OCI-LY1 (cell line): ENCODE measurements at regions not wholly inside any gene's neighbourhood (a gene's known extent, or its start where the extent isn't known, plus 50 kb on each side); places are given as distances from the start of the nearest gene placed in this dataset.

Experiments
- H2AFZ ChIP-seq: fragments of 200-600 bp; sonication (generic), shearing (Covaris generic); 2 replicates; pipeline ENCODE4 v1.6.0; 2014; ENCODE audit warnings: antibody characterized with exemption, mild to moderate bottlenecking, low read length
- H3F3A ChIP-seq: fragments of 200-600 bp; sonication (generic), shearing (Covaris generic); 2 replicates; pipeline ENCODE4 v1.6.0; 2014; ENCODE audit warnings: mild to moderate bottlenecking, antibody characterized with exemption, low read length, moderate library complexity; ENCODE audit not compliant: insufficient read depth
- H3K27ac ChIP-seq: fragments of 200-600 bp; sonication (generic); 2 replicates; pipeline ENCODE4 v1.5.1; 2014; ENCODE audit warnings: low read length, mixed run types, mild to moderate bottlenecking, low read depth; ENCODE audit not compliant: poor library complexity, severe bottlenecking
- H3K27me3 ChIP-seq: fragments of 200-600 bp; sonication (generic); 2 replicates; pipeline ENCODE4 v1.6.0; 2014; ENCODE audit warnings: antibody characterized with exemption, mild to moderate bottlenecking, low read length, moderate library complexity; ENCODE audit not compliant: insufficient read depth
- H3K36me3 ChIP-seq: fragments of 200-600 bp; sonication (generic); 2 replicates; pipeline ENCODE4 v1.6.1; 2014; ENCODE audit warnings: mild to moderate bottlenecking, antibody characterized with exemption, low read length, moderate library complexity, mixed read lengths; ENCODE audit not compliant: insufficient read depth
- H3K4me1 ChIP-seq: fragments of 200-600 bp; sonication (generic); 2 replicates; pipeline ENCODE4 v1.5.1; 2014; ENCODE audit warnings: mild to moderate bottlenecking, low read length, moderate library complexity; ENCODE audit not compliant: insufficient read depth, severe bottlenecking
- H3K4me2 ChIP-seq: fragments of 200-600 bp; sonication (generic), shearing (Covaris generic); 2 replicates; pipeline ENCODE4 v1.6.1; 2014; ENCODE audit warnings: low read length
- H3K4me3 ChIP-seq: fragments of 200-600 bp; sonication (generic); 2 replicates; pipeline ENCODE4 v1.5.1; 2014; ENCODE audit warnings: low read length, low read depth, mild to moderate bottlenecking, mixed read lengths; ENCODE audit not compliant: poor library complexity, severe bottlenecking
- H3K79me2 ChIP-seq: fragments of 200-600 bp; shearing (Covaris generic); 2 replicates; pipeline ENCODE4 v1.6.1; 2016; ENCODE audit warnings: mixed run types, low read length, mixed read lengths; ENCODE audit not compliant: insufficient read depth
- H3K9ac ChIP-seq: fragments of 200-600 bp; sonication (generic), shearing (Covaris generic); 2 replicates; pipeline ENCODE4 v1.6.1; 2014; ENCODE audit warnings: mild to moderate bottlenecking, low read length, mixed read lengths
- H3K9me2 ChIP-seq: fragments of 200-600 bp; sonication (generic), shearing (Covaris generic); 2 replicates; pipeline ENCODE4 v1.6.1; 2014; ENCODE audit warnings: low read depth, mild to moderate bottlenecking, low read length, mixed read lengths
- H3K9me3 ChIP-seq: fragments of 200-600 bp; shearing (Covaris generic); 2 replicates; pipeline ENCODE4 v1.6.1; 2014; ENCODE audit warnings: low read length, mixed read lengths
- H4K20me1 ChIP-seq: fragments of 200-600 bp; sonication (generic), shearing (Covaris generic); 2 replicates; pipeline ENCODE4 v1.6.0; 2016; ENCODE audit warnings: mild to moderate bottlenecking, low read length; ENCODE audit not compliant: insufficient read depth
- CTCF ChIP-seq: fragments of 200-600 bp; sonication (generic), shearing (Covaris generic); IDR thresholded peaks from 2 replicates; pipeline ENCODE4 v1.5.1; 2017; ENCODE audit warnings: mild to moderate bottlenecking, antibody characterized with exemption, low read length, moderate library complexity, mixed read lengths
- EZH2 ChIP-seq: fragments of 200-600 bp; sonication (generic), shearing (Covaris generic); IDR thresholded peaks from 2 replicates; pipeline ENCODE4 v1.8.0; 2017; ENCODE audit warnings: borderline replicate concordance, mixed run types, mild to moderate bottlenecking, antibody characterized with exemption, low read length, moderate library complexity, mixed read lengths

GRCh38 chr13:54658771-54659170 lies 1630.2 kb downstream of the OLFM4 start:
- H3K9me3 ChIP-seq, result no peaks in the 10 kb centered on the region
- no peak overlapping the region for H2AFZ ChIP-seq
- H3K9me2 ChIP-seq, result no peaks in the 10 kb centered on the region
- no peaks in the 10 kb centered on the region for H3K36me3 ChIP-seq
- H3K9ac ChIP-seq, result no peak overlapping the region
- H3K79me2 ChIP-seq, result no peaks in the 10 kb centered on the region
- no peak overlapping the region for H3K4me3 ChIP-seq
- no peaks in the 10 kb centered on the region for H3F3A ChIP-seq
- H3K27me3 ChIP-seq, result no peaks in the 10 kb centered on the region
- no peaks in the 10 kb centered on the region for H3K4me1 ChIP-seq
- H4K20me1 ChIP-seq, result no peaks in the 10 kb centered on the region
- no peak overlapping the region for H3K4me2 ChIP-seq
- TF ChIP-seq EZH2, result no peak
- TF ChIP-seq CTCF, result no peak
- H3K27ac ChIP-seq, result no peak overlapping the region

- no peak overlapping the region for H3K9ac ChIP-seq
- H3K36me3 ChIP-seq, result no peaks in the 10 kb centered on the region
- H3K9me2 ChIP-seq, result no peaks in the 10 kb centered on the region
- H3K4me2 ChIP-seq, result no peak overlapping the region
- no peaks in the 10 kb centered on the region for H3K4me1 ChIP-seq
- no peak for TF ChIP-seq EZH2
- TF ChIP-seq CTCF, result no peak
- H2AFZ ChIP-seq, result no peak overlapping the region
- H3F3A ChIP-seq, result no peaks in the 10 kb centered on the region
- H3K79me2 ChIP-seq, result no peaks in the 10 kb centered on the region
- no peaks in the 10 kb centered on the region for H3K27me3 ChIP-seq
- no peaks in the 10 kb centered on the region for H3K9me3 ChIP-seq
- no peak overlapping the region for H3K27ac ChIP-seq
- no peaks in the 10 kb centered on the region for H4K20me1 ChIP-seq
- no peak overlapping the region for H3K4me3 ChIP-seq
These were observed 1631.7 kb downstream of the OLFM4 start for GRCh38 chr13:54660277-54660676.

GRCh38 chr13:54676526-54677113 lies 1648.0 kb downstream of the OLFM4 start:
- H3K4me3 ChIP-seq, result no peak overlapping the region
- TF ChIP-seq CTCF (no peak), EZH2 (no peak)
- no peaks in the 10 kb centered on the region for H3K4me1 ChIP-seq
- no peaks in the 10 kb centered on the region for H3K36me3 ChIP-seq
- H3K27me3 ChIP-seq, result no peaks in the 10 kb centered on the region
- no peak overlapping the region for H3K4me2 ChIP-seq
- H3K27ac ChIP-seq, result no peak overlapping the region
- no peaks in the 10 kb centered on the region for H3F3A ChIP-seq
- no peak overlapping the region for H3K9ac ChIP-seq
- H4K20me1 ChIP-seq, result no peaks in the 10 kb centered on the region
- no peaks in the 10 kb centered on the region for H3K9me3 ChIP-seq
- no peaks in the 10 kb centered on the region for H3K9me2 ChIP-seq
- H3K79me2 ChIP-seq, result no peaks in the 10 kb centered on the region
- no peak overlapping the region for H2AFZ ChIP-seq
